GM12878 (cell line): ENCODE measurements at regions not wholly inside any gene's neighbourhood (a gene's known extent, or its start where the extent isn't known, plus 50 kb on each side); places are given as distances from the start of the nearest gene placed in this dataset.

Source experiments
- ATAC-seq: fragments of 200-7000 bp; cut with Tn5 transposase; 3 replicates; pipeline ENCODE4 v1.9.1; 2020; ENCODE audit warnings: mild to moderate bottlenecking, moderate library complexity
- BruUV-seq: library from RNA; stranded (reverse); fragments of 400-500 nt; replicated peaks from 2 replicates; lab custom pipeline; 2021; lab: Mats Ljungman, UMichigan
- CTCF ChIA-PET: fragments of 300-600 bp; sonication (Branson Sonifier 250); formaldehyde crosslinking; extraction: SDS; loops from one replicate; lab custom pipeline; 2021; ENCODE audit warnings: inconsistent platforms; lab: Yijun Ruan, JAX
- POLR2A ChIA-PET: fragments of 350-600 bp; formaldehyde crosslinking; extraction: SDS; loops from one replicate; lab custom pipeline; 2021; ENCODE audit warnings: inconsistent platforms; lab: Charles Lee
- RAD21 ChIA-PET: fragments of 300-600 bp; sonication (Branson Sonifier 250); formaldehyde crosslinking; loops from one replicate; lab custom pipeline; 2023; ENCODE audit warnings: antibody characterized with exemption; ENCODE audit not compliant: unreplicated experiment; lab: Charles Lee
- SMC1A ChIA-PET: fragments of 300-600 bp; sonication (Branson Sonifier 250); formaldehyde crosslinking; loops from one replicate; lab custom pipeline; 2023; ENCODE audit not compliant: unreplicated experiment, uncharacterized antibody; lab: Charles Lee
- DNase-seq: peaks from one replicate; pipeline ENCODE4 v3.0.0-alpha.2; 2011; ENCODE audit warnings: low read depth, low spot score
- FAIRE-seq: peaks from 3 replicates; lab custom pipeline; 2011; peaks lifted over from hg19 to GRCh38; lab: Jason Lieb, UNC
- H2AFZ ChIP-seq: 2 replicates; pipeline ENCODE4 v1.6.0; 2011; ENCODE audit warnings: low read depth, low read length, control low read depth; ENCODE audit not compliant: control insufficient read depth
- H3K27ac ChIP-seq: 2 replicates; pipeline ENCODE4 v1.5.1; 2011; ENCODE audit warnings: control low read depth; ENCODE audit not compliant: control insufficient read depth, insufficient read depth
- H3K27me3 ChIP-seq, 2 experiments: replicated peaks in 1 of 2; 2 replicates each; pipeline versions ENCODE4 v1.6.0 to v1.6.1; 2011; ENCODE audit warnings: low read length in 1 of 2; ENCODE audit not compliant: control insufficient read depth in 2 of 2, insufficient read depth in 2 of 2
- H3K36me3 ChIP-seq, 2 experiments: 2 replicates each; pipeline ENCODE4 v1.5.1; 2011; ENCODE audit warnings: low read length in 1 of 2; ENCODE audit not compliant: control insufficient read depth in 2 of 2, insufficient read depth in 2 of 2
- H3K4me1 ChIP-seq: 2 replicates; pipeline ENCODE4 v1.6.1; 2011; ENCODE audit warnings: mild to moderate bottlenecking, low read length, moderate library complexity, mixed read lengths; ENCODE audit not compliant: control insufficient read depth, insufficient read depth
- H3K4me2 ChIP-seq: 2 replicates; pipeline ENCODE4 v1.6.0; 2011; ENCODE audit warnings: control low read depth; ENCODE audit not compliant: control insufficient read depth, insufficient read depth
- H3K4me3 ChIP-seq: fragments of 200-600 bp; sonication (generic); 2 replicates; pipeline ENCODE4 v1.5.1; 2016
- H3K79me2 ChIP-seq: 2 replicates; pipeline ENCODE4 v1.6.0; 2011; ENCODE audit warnings: low read length; ENCODE audit not compliant: control insufficient read depth, insufficient read depth
- H3K9ac ChIP-seq: 2 replicates; pipeline ENCODE4 v1.8.0; 2011; ENCODE audit warnings: low read length, control low read depth, mixed read lengths; ENCODE audit not compliant: control insufficient read depth, insufficient read depth
- H3K9me3 ChIP-seq: replicated peaks from 3 replicates; pipeline ENCODE4 v1.5.1; 2011; ENCODE audit warnings: mild to moderate bottlenecking, low read length; ENCODE audit not compliant: control insufficient read depth, insufficient read depth
- H4K20me1 ChIP-seq: 2 replicates; pipeline ENCODE4 v1.6.0; 2011; ENCODE audit not compliant: control insufficient read depth, insufficient read depth
- ATF3 ChIP-seq: IDR thresholded peaks from 2 replicates; pipeline ENCODE4 v1.6.1; 2011; ENCODE audit warnings: low read depth, mild to moderate bottlenecking, low read length, moderate library complexity, borderline replicate concordance; ENCODE audit errors: extremely low read depth
- BCL3 ChIP-seq: IDR thresholded peaks from 2 replicates; pipeline ENCODE4 v1.6.1; 2011; ENCODE audit warnings: borderline replicate concordance, low read depth, mild to moderate bottlenecking, moderate library complexity, low read length; ENCODE audit not compliant: insufficient read depth, poor library complexity, severe bottlenecking
- BCLAF1 ChIP-seq: fragments of 450-650 bp; IDR thresholded peaks from 2 replicates; pipeline ENCODE4 v1.6.1; 2017; ENCODE audit warnings: antibody characterized with exemption, mild to moderate bottlenecking, moderate library complexity
- EP300 ChIP-seq, 2 experiments: fragments of 150-350 bp in 1 of 2; IDR thresholded peaks; 2 replicates each; pipeline ENCODE4 v1.6.1; 2011 to 2012; ENCODE audit warnings: low read depth in 2 of 2, low read length in 2 of 2, borderline replicate concordance in 1 of 2, improper control_type of control experiment in 1 of 2, inconsistent platforms in 1 of 2; ENCODE audit not compliant: control insufficient read depth in 1 of 2
- JUND ChIP-seq: IDR thresholded peaks from 2 replicates; pipeline ENCODE4 v1.6.1; 2012; ENCODE audit warnings: low read depth, mild to moderate bottlenecking, low read length, improper control_type of control experiment, moderate library complexity
- MTA2 ChIP-seq: fragments of 450-650 bp; IDR thresholded peaks from 2 replicates; pipeline ENCODE4 v1.6.1; 2016; ENCODE audit warnings: low read depth, mild to moderate bottlenecking, moderate library complexity
- MYB ChIP-seq: fragments of 150-350 bp; IDR thresholded peaks from 2 replicates; pipeline ENCODE4 v1.6.1; 2014; ENCODE audit warnings: mild to moderate bottlenecking, low read depth, low read length, borderline replicate concordance
- PAX8 ChIP-seq: fragments of 450-650 bp; IDR thresholded peaks from 2 replicates; pipeline ENCODE4 v1.6.1; 2017; ENCODE audit warnings: mild to moderate bottlenecking, moderate library complexity
- RELA ChIP-seq: fragments of 450-650 bp; IDR thresholded peaks from 2 replicates; pipeline ENCODE4 v1.8.0; 2014; ENCODE audit warnings: borderline replicate concordance; ENCODE audit not compliant: partially characterized antibody
- USF2 ChIP-seq: IDR thresholded peaks from 2 replicates; pipeline ENCODE4 v1.6.1; 2011; ENCODE audit warnings: low read depth, low read length, improper control_type of control experiment, borderline replicate concordance
- ZNF592 ChIP-seq: fragments of 450-650 bp; IDR thresholded peaks from 2 replicates; pipeline ENCODE4 v1.6.1; 2017; ENCODE audit warnings: mild to moderate bottlenecking, moderate library complexity
- WGBS: methylation state at CpG from one replicate; pipeline ENCODE4 v1.1.6; 2016; ENCODE audit warnings: low lambda C conversion rate; ENCODE audit not compliant: insufficient replicate concordance, insufficient coverage; ENCODE audit errors: missing lambda C conversion rate; 5-methylcytosine and 5-hydroxymethylcytosine counted together
- in situ Hi-C: fragments of 300-500 bp; cut with MboI; formaldehyde crosslinking; loops from 9 replicates; pipeline ENCODE4 v1.14.3; 2018; ENCODE audit warnings: mixed read lengths
- intact Hi-C: fragments of 100-400 bp; cut with micrococcal nuclease; formaldehyde crosslinking; loops from one replicate; pipeline ENCODE4 v1.14.2; 2022; ENCODE audit not compliant: unreplicated experiment

- ChIA-PET RAD21 (no interaction called here), SMC1A (interaction anchor here (1.2 kb wide), 1 partner anchor 52 kb away, joined by 3 read pairs; no protein-coding TSS in a partner anchor), CTCF (no interaction called here), POLR2A (no interaction called here)
- H3K9me3 ChIP-seq = no peaks in the 10 kb centered on the region
- DNase-seq (no peak), FAIRE-seq (no peak), ATAC-seq (no peak)
- intact Hi-C loops = no loop called here
- in situ Hi-C loops = no loop called here
- BruUV-seq = no TSS peak
- H3K36me3 ChIP-seq = no peaks in the 10 kb centered on the region
- no peak overlapping the region for H3K9ac ChIP-seq
- TF ChIP-seq BCLAF1 (no peak), JUND (no peak), ATF3 (no peak), BCL3 (no peak), MTA2 (no peak), USF2 (no peak), PAX8 (no peak), ZNF592 (no peak), RELA (no peak), MYB (no peak), EP300 (IDR thresholded peaks at IDR 0.05; ENCODE audit: borderline replicate concordance in 1 of 2, control insufficient read depth in 1 of 2, low read depth in 2 of 2, low read length in 2 of 2) (no peak)
- H3K79me2 ChIP-seq = no peaks in the 10 kb centered on the region
- no peaks in the 10 kb centered on the region for H3K27me3 ChIP-seq
- no peaks in the 10 kb centered on the region for H3K4me1 ChIP-seq
- no peak overlapping the region for H3K27ac ChIP-seq
- H2AFZ ChIP-seq = no peak overlapping the region
- no peak overlapping the region for H3K4me2 ChIP-seq
- H3K4me3 ChIP-seq = no peak overlapping the region
- H4K20me1 ChIP-seq = no peaks in the 10 kb centered on the region
- 0% methylated on average over 4 of the region's 4 CpGs for WGBS
Observed at GRCh38 chr11:28569106-28569505, 460.9 kb downstream of the METTL15 start.
